Gastroesophageal sphincter (tissue), 4 donors: ENCODE measurements at regions not wholly inside any gene's neighbourhood (a gene's known extent, or its start where the extent isn't known, plus 50 kb on each side); places are given as distances from the start of the nearest gene placed in this dataset.
"Not testable (repeated sequence)": the region's sequence is repeated elsewhere in the genome, so short reads cannot be mapped to it uniquely, and the experiment has no call there.

Source experiments
- ATAC-seq: fragments of 150-250 bp; one replicate; pipeline ENCODE4 v1.9.1; 2016; ENCODE audit warnings: mild to moderate bottlenecking, moderate library complexity
- H3K27ac ChIP-seq, 4 donors: fragments of 200-600 bp; sonication (generic) in 3 of 4; 1 replicate in 3 of 4; 2 replicates in 1 of 4; pipeline ENCODE4 v1.5.1; 2016 to 2019
- H3K27me3 ChIP-seq: fragments of 200-600 bp; sonication (generic); one replicate; pipeline ENCODE4 v1.5.1; 2019
- H3K36me3 ChIP-seq, 2 donors: fragments of 200-600 bp; sonication (generic); one replicate each; pipeline ENCODE4 v1.5.1; 2019; ENCODE audit warnings: control low read depth in 1 of 2
- H3K4me1 ChIP-seq, 3 donors: fragments of 200-600 bp; sonication (generic); 1 replicate in 2 of 3; 2 replicates in 1 of 3; pipeline ENCODE4 v1.5.1; 2016 to 2019; ENCODE audit warnings: control low read depth in 2 of 3
- H3K4me3 ChIP-seq, 2 donors: fragments of 200-600 bp; sonication (generic); one replicate each; pipeline ENCODE4 v1.5.1; 2019; ENCODE audit warnings: mild to moderate bottlenecking in 1 of 2, moderate library complexity in 1 of 2
- H3K9me3 ChIP-seq, 3 donors: fragments of 200-600 bp; sonication (generic); one replicate each; pipeline ENCODE4 v1.5.1; 2017 to 2019; ENCODE audit warnings: control low read depth in 2 of 3
- CTCF ChIP-seq, 4 experiments: fragments of 200-600 bp in 2 of 4; fragments of 450-650 bp in 2 of 4; sonication (generic) in 1 of 4; IDR thresholded peaks; one replicate each; pipeline ENCODE4 v1.5.1; 2017 to 2019; ENCODE audit warnings: antibody characterized with exemption in 4 of 4, mild to moderate bottlenecking in 2 of 4, moderate library complexity in 2 of 4
- EP300 ChIP-seq: sonication (generic); formaldehyde crosslinking; IDR thresholded peaks from one replicate; pipeline ENCODE4 v1.6.1; 2017; ENCODE audit warnings: antibody characterized with exemption, mild to moderate bottlenecking
- POLR2A ChIP-seq, 2 donors: fragments of 450-650 bp; IDR thresholded peaks; one replicate each; pipeline ENCODE4 v1.6.1; 2017; ENCODE audit warnings: antibody characterized with exemption in 2 of 2, mild to moderate bottlenecking in 2 of 2, moderate library complexity in 1 of 2
- POLR2AphosphoS5 ChIP-seq: sonication (generic); formaldehyde crosslinking; IDR thresholded peaks from one replicate; pipeline ENCODE4 v1.6.1; 2017; ENCODE audit warnings: antibody characterized with exemption
- WGBS, 2 donors: methylation state at CpG; one replicate each; pipeline ENCODE4 v1.1.5; 2018; ENCODE audit warnings: low coverage in 1 of 2; 5-methylcytosine and 5-hydroxymethylcytosine counted together

GRCh38 chr6:74448850-74449249 lies 752.8 kb downstream of the CD109 start:
- no peak for ATAC-seq

DNA sequence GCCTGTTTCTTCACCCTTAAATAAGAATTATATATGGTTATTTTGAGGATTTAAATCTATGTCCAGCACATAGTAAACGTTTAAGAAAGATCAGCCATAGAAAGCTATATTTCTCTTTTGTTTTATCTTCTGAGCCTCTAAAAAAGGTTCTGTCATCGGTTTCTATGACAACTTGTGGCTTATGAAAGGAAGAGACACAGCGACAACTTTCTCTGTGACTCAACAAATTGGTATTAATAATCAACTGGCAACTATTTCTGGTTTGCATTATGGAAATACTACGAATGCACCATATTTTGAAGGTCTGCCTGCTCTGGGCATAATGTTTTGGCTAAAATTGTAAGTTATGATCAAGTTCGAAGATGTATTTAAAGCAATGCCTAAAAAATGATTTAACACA lies 751.0 kb downstream of the CD109 start:
- Histone ChIP-seq H3K4me1 (peaks cover 0 to 6% (median 3%) of the 10 kb centered on the region in 3 donors), H3K27ac (no peak overlapping the region), H3K9me3 (no peaks in the 10 kb centered on the region), H3K4me3 (no peak overlapping the region), H3K36me3 (no peaks in the 10 kb centered on the region), H3K27me3 (no peaks in the 10 kb centered on the region)
- no peak for ATAC-seq
- TF ChIP-seq EP300: no peak
- no peak for TF ChIP-seq POLR2A (IDR thresholded peaks at IDR 0.05)
- TF ChIP-seq CTCF (IDR thresholded peaks at IDR 0.05): no peak
- TF ChIP-seq POLR2AphosphoS5: no peak
- WGBS, 2 donors: 68 to 69% methylated on average over 5 of the region's 5 CpGs

More at GRCh38 chr6:74448850-74449249, 752.8 kb downstream of the CD109 start:
- Histone ChIP-seq H3K27ac (no peak overlapping the region), H3K4me3 (no peak overlapping the region), H3K9me3 (no peaks in the 10 kb centered on the region), H3K36me3 (no peaks in the 10 kb centered on the region), H3K27me3 (no peaks in the 10 kb centered on the region), H3K4me1 (peaks cover 0 to 6% (median 3%) of the 10 kb centered on the region in 3 donors)
- TF ChIP-seq EP300: no peak
- TF ChIP-seq POLR2AphosphoS5: no peak
- TF ChIP-seq CTCF (IDR thresholded peaks at IDR 0.05): no peak
- TF ChIP-seq POLR2A (IDR thresholded peaks at IDR 0.05): no peak
- WGBS, 2 donors: 89 to 95% methylated on average over 1 to 4 of the region's 4 CpGs

GRCh38 chr6:74439123-74439811 lies 743.3 kb downstream of the CD109 start:
- 45 to 52% methylated on average over 1 of the region's 1 CpG for whole genome bisulfite sequencing, 2 donors
- Histone ChIP-seq H3K27ac (peak overlapping the region; percentile 5 to 46 (median 30)), H3K4me3 (no peak overlapping the region), H3K4me1 (peaks cover 0 to 23% (median 0%) of the 10 kb centered on the region in 3 donors), H3K9me3 (no peaks in the 10 kb centered on the region), H3K27me3 (no peaks in the 10 kb centered on the region), H3K36me3 (no peaks in the 10 kb centered on the region)
- TF ChIP-seq CTCF (IDR thresholded peaks at IDR 0.05): no peak
- TF ChIP-seq EP300: no peak
- TF ChIP-seq POLR2AphosphoS5: no peak
- no peak for TF ChIP-seq POLR2A (IDR thresholded peaks at IDR 0.05)
- ATAC-seq: no peak

- peaks cover 0 to 32% (median 2%) of the 10 kb centered on the region in 3 donors for H3K4me1 ChIP-seq
- H3K9me3 ChIP-seq, H3K27me3 ChIP-seq, H3K27ac ChIP-seq, ATAC-seq, H3K36me3 ChIP-seq, H3K4me3 ChIP-seq: not testable (repeated sequence)
- WGBS, 2 donors: 80 to 100% methylated on average over 1 of the region's 1 CpG
Observed at GRCh38 chr6:74438395-74438794, 742.4 kb downstream of the CD109 start.

- ATAC-seq: no peak
- Histone ChIP-seq H3K36me3 (no peaks in the 10 kb centered on the region), H3K27ac (peak overlapping the region; percentile 23 to 46 (median 34))
Observed at GRCh38 chr6:74434171-74434570, 738.2 kb downstream of the CD109 start.

More at GRCh38 chr6:74434171-74434570, 738.2 kb downstream of the CD109 start:
- Histone ChIP-seq H3K4me1 (peaks cover 0 to 50% (median 2%) of the 10 kb centered on the region in 3 donors), H3K4me3 (no peak overlapping the region), H3K9me3 (no peaks in the 10 kb centered on the region), H3K27me3 (no peaks in the 10 kb centered on the region)
- TF ChIP-seq CTCF (IDR thresholded peaks at IDR 0.05): no peak
- no peak for TF ChIP-seq POLR2A (IDR thresholded peaks at IDR 0.05)
- peak; percentile 38 for TF ChIP-seq POLR2AphosphoS5
